ENCODE measurements at regions not wholly inside any gene's neighbourhood (a gene's known extent, or its start where the extent isn't known, plus 50 kb on each side); places are given as distances from the start of the nearest gene placed in this dataset.
"Not testable (repeated sequence)": the region's sequence is repeated elsewhere in the genome, so short reads cannot be mapped to it uniquely, and the experiment has no call there.

DNA sequence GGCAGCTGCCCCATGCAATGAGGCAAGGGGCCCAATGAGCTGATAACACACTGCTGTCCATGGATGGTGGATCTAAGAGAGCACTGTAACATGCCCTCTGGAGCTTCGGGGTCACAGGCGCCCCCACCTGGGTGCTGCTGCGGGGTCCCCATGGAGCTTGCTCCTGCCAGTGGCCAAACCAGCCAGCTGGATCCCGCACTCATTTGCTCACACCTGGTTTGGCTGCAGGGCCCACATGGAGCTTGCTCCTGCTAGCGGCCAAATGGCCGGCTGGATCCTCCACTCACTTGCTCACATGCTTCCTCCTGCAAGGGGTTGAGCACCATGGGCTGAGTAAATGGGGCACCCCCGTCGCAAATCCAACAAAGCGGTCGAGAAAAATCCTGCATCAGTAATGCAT lies 68.3 kb upstream of the ARL15 start:
- in situ Hi-C loops (cut with MboI; ENCODE audit: low sequenced_read_pairs, unreplicated experiment), result loop anchor here (25.0 kb wide), 1 partner anchor 109 kb away; no protein-coding TSS in a partner anchor
- no peak for TF ChIP-seq CTCF (IDR thresholded peaks at IDR 0.05; ENCODE audit: borderline replicate concordance, control extremely low read depth, extremely low read depth, insufficient read depth, missing control alignments)
- no peak for DNase-seq (ENCODE audit: low spot score)

DNA sequence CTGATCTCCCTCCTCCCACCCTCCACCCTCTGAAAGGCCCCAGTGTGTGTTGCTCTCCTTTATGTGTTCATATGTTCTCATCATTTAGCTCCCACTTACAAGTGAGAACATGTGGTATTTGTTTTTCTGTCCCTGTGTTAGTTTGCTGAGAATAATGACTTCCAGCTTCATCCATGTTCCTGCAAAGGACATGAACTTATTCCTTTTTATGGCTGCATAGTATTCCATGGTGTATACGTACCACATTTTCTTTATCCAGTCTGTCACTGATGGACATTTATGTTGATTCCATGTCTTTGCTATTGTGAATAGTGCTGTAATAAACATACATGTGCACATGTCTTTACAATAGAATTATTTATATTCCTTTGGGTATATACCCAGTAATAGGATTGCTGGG lies 67.0 kb upstream of the ARL15 start:
- in situ Hi-C loops (cut with MboI; ENCODE audit: low sequenced_read_pairs, unreplicated experiment), result loop anchor here (25.0 kb wide), 1 partner anchor 110 kb away; no protein-coding TSS in a partner anchor
- not testable (repeated sequence) for DNase-seq (ENCODE audit: low spot score)

- DNase-seq (ENCODE audit: low spot score), result no peak
- no peak for TF ChIP-seq CTCF (IDR thresholded peaks at IDR 0.05; ENCODE audit: borderline replicate concordance, control extremely low read depth, extremely low read depth, insufficient read depth, missing control alignments)
- in situ Hi-C loops (cut with MboI; ENCODE audit: low sequenced_read_pairs, unreplicated experiment), result no loop called here
Observed at GRCh38 chr5:54370982-54371381, 60.6 kb upstream of the ARL15 start.

DNA sequence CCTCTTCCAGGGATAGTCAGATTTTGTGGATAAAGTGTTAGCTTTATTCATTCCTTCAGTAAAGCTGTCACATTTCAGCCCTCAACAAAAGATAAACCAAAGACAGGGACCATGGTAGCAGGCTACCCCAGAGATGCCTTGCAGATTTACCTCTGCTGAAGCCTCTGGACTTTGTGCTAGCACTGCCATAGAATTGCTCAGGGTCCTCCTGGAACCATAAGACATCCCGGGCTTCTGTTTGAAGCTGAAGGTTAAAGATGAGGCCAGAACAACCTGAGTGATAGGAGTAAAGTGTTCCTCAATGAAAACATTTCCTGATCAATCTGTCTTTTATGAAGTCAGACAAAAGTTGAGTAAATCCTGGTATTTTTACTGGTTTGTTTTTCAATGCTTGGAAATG lies 57.5 kb upstream of the ARL15 start:
- in situ Hi-C loops (cut with MboI; ENCODE audit: low sequenced_read_pairs, unreplicated experiment), result no loop called here
- TF ChIP-seq CTCF (IDR thresholded peaks at IDR 0.05; ENCODE audit: borderline replicate concordance, control extremely low read depth, extremely low read depth, insufficient read depth, missing control alignments), result no peak
- no peak for DNase-seq (ENCODE audit: low spot score)

DNA sequence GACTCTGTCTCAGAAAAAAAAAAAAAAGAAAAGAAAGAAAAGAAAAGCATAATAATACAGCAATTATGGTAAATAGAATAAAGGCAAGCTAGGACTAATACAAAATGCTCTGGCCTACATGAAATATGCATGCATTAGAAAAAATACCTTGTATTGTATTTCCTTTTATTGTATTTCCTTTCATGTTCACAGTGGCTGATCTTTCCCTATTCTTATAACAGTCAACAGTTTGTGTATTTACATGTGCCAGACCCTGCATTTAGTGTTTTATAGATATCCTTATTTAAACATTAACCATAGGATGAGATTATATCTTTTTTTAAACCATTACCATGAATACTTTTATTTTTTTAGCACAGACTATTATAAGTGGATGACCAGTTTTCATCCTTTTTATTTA lies 56.3 kb upstream of the ARL15 start:
- in situ Hi-C loops (cut with MboI; ENCODE audit: low sequenced_read_pairs, unreplicated experiment), result no loop called here
- no peak for TF ChIP-seq CTCF (IDR thresholded peaks at IDR 0.05; ENCODE audit: borderline replicate concordance, control extremely low read depth, extremely low read depth, insufficient read depth, missing control alignments)
- DNase-seq (ENCODE audit: low spot score), result no peak

DNA sequence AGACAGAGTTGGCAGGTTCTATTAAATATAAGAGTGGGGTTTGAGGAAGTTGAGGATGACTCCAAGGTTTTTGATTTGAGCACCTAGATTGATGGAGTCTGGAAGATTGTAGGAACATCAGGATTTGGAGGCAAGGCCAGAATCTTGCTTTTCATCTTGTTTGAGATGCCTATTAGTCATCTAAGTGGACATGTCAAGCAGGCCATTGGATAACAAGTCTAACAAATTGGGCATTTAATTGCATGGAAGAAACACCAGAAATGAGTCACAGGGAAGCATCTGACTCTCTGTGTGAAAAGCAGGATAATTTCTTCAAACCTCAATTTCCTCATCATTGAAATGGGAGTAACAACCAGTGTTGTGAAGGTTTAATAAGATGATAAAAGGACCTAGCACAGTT lies 53.3 kb upstream of the ARL15 start:
- DNase-seq (ENCODE audit: low spot score), result no peak
- TF ChIP-seq CTCF (IDR thresholded peaks at IDR 0.05; ENCODE audit: borderline replicate concordance, control extremely low read depth, extremely low read depth, insufficient read depth, missing control alignments), result no peak
- in situ Hi-C loops (cut with MboI; ENCODE audit: low sequenced_read_pairs, unreplicated experiment), result no loop called here

- TF ChIP-seq CTCF (IDR thresholded peaks at IDR 0.05; ENCODE audit: borderline replicate concordance, control extremely low read depth, extremely low read depth, insufficient read depth, missing control alignments), result no peak
- in situ Hi-C loops (cut with MboI; ENCODE audit: low sequenced_read_pairs, unreplicated experiment), result no loop called here
- no peak for DNase-seq (ENCODE audit: low spot score)
Observed at GRCh38 chr5:54362992-54363625, 52.7 kb upstream of the ARL15 start.
